Subcutaneous abdominal adipose tissue (tissue), 5 donors: ENCODE measurements at regions not wholly inside any gene's neighbourhood (a gene's known extent, or its start where the extent isn't known, plus 50 kb on each side); places are given as distances from the start of the nearest gene placed in this dataset.
"Not testable (repeated sequence)": the region's sequence is repeated elsewhere in the genome, so short reads cannot be mapped to it uniquely, and the experiment has no call there.

Source experiments
- H3K27ac ChIP-seq: one replicate; pipeline ENCODE4 v1.7.0; 2013; ENCODE audit warnings: low read depth, mild to moderate bottlenecking, inconsistent platforms, low read length, moderate library complexity
- H3K27me3 ChIP-seq, 5 donors: one replicate each; pipeline ENCODE4 v1.7.0; 2013; ENCODE audit warnings: low read length in 5 of 5, inconsistent platforms in 1 of 5; ENCODE audit not compliant: control insufficient read depth in 5 of 5, insufficient read depth in 4 of 5
- H3K36me3 ChIP-seq, 5 donors: one replicate each; pipeline ENCODE4 v1.7.0; 2013; ENCODE audit warnings: low read length in 5 of 5; ENCODE audit not compliant: control insufficient read depth in 5 of 5, insufficient read depth in 5 of 5
- H3K4me1 ChIP-seq, 5 donors: one replicate each; pipeline ENCODE4 v1.7.0; 2013; ENCODE audit warnings: low read length in 5 of 5, mild to moderate bottlenecking in 3 of 5, moderate library complexity in 1 of 5; ENCODE audit not compliant: control insufficient read depth in 5 of 5, insufficient read depth in 5 of 5
- H3K4me3 ChIP-seq, 5 donors: one replicate each; pipeline ENCODE4 v1.7.0; 2013; ENCODE audit warnings: low read length in 5 of 5, low read depth in 1 of 5
- H3K9ac ChIP-seq, 5 donors: one replicate each; pipeline ENCODE4 v1.7.0; 2013; ENCODE audit warnings: low read length in 5 of 5, mild to moderate bottlenecking in 4 of 5, moderate library complexity in 3 of 5
- H3K9me3 ChIP-seq, 5 donors: one replicate each; pipeline ENCODE4 v1.7.0; 2013; ENCODE audit warnings: low read length in 5 of 5; ENCODE audit not compliant: control insufficient read depth in 5 of 5
- donor health status: healthy.
- donor health status: healthy.
- donor health status: healthy.
- donor health status: healthy.
- donor health status: healthy.

- H3K27me3 ChIP-seq, result not testable (repeated sequence)
These were observed 1639.9 kb upstream of the ADGRL3 start for GRCh38 chr4:59560141-59560648.

GRCh38 chr4:59565836-59566235 lies 1634.3 kb upstream of the ADGRL3 start:
- no peak overlapping the region for H3K9ac ChIP-seq
- no peaks in the 10 kb centered on the region for H3K27me3 ChIP-seq
- H3K9me3 ChIP-seq, result no peaks in the 10 kb centered on the region
- no peak overlapping the region for H3K27ac ChIP-seq
- H3K4me3 ChIP-seq, result no peak overlapping the region
- H3K36me3 ChIP-seq, result no peaks in the 10 kb centered on the region
- H3K4me1 ChIP-seq, result no peaks in the 10 kb centered on the region

More at GRCh38 chr4:59560141-59560648, 1639.9 kb upstream of the ADGRL3 start:
- not testable (repeated sequence) for H3K9me3 ChIP-seq, H3K4me3 ChIP-seq, H3K9ac ChIP-seq, H3K27ac ChIP-seq, H3K4me1 ChIP-seq, H3K36me3 ChIP-seq

- Histone ChIP-seq H3K4me3 (no peak overlapping the region), H3K36me3 (no peaks in the 10 kb centered on the region), H3K9ac (no peak overlapping the region), H3K27ac (no peak overlapping the region), H3K4me1 (no peaks in the 10 kb centered on the region), H3K9me3 (no peaks in the 10 kb centered on the region), H3K27me3 (no peaks in the 10 kb centered on the region)
These were observed 1629.2 kb upstream of the ADGRL3 start for GRCh38 chr4:59570860-59571476.

GRCh38 chr4:59571805-59572430 lies 1628.2 kb upstream of the ADGRL3 start:
- H3K27ac ChIP-seq, result no peak overlapping the region
- H3K27me3 ChIP-seq, result no peaks in the 10 kb centered on the region
- no peaks in the 10 kb centered on the region for H3K4me1 ChIP-seq
- H3K4me3 ChIP-seq, result no peak overlapping the region
- H3K9me3 ChIP-seq, result no peaks in the 10 kb centered on the region
- no peaks in the 10 kb centered on the region for H3K36me3 ChIP-seq
- no peak overlapping the region for H3K9ac ChIP-seq

- no peak overlapping the region for H3K4me3 ChIP-seq
- H3K27me3 ChIP-seq, result no peaks in the 10 kb centered on the region
- H3K36me3 ChIP-seq, result no peaks in the 10 kb centered on the region
- H3K9ac ChIP-seq, result no peak overlapping the region
- H3K4me1 ChIP-seq, result no peaks in the 10 kb centered on the region
- peaks cover 0 to 9% (median 0%) of the 10 kb centered on the region in 5 donors for H3K9me3 ChIP-seq
- H3K27ac ChIP-seq, result no peak overlapping the region
These were observed 1616.1 kb upstream of the ADGRL3 start for GRCh38 chr4:59583845-59584568.

GRCh38 chr4:59597536-59598329 lies 1602.4 kb upstream of the ADGRL3 start:
- no peaks in the 10 kb centered on the region for H3K9me3 ChIP-seq
- no peaks in the 10 kb centered on the region for H3K36me3 ChIP-seq
- H3K9ac ChIP-seq, result no peak overlapping the region
- H3K27ac ChIP-seq, result no peak overlapping the region
- H3K27me3 ChIP-seq, result no peaks in the 10 kb centered on the region
- H3K4me3 ChIP-seq, result no peak overlapping the region
- H3K4me1 ChIP-seq, result no peaks in the 10 kb centered on the region

- H3K9ac ChIP-seq, result no peak overlapping the region
These were observed 1601.9 kb upstream of the ADGRL3 start for GRCh38 chr4:59598330-59598618.

GRCh38 chr4:59608466-59608865 lies 1591.7 kb upstream of the ADGRL3 start:
- H3K27ac ChIP-seq, result no peak overlapping the region

More at GRCh38 chr4:59598330-59598618, 1601.9 kb upstream of the ADGRL3 start:
- Histone ChIP-seq H3K4me1 (no peaks in the 10 kb centered on the region), H3K9me3 (no peaks in the 10 kb centered on the region), H3K27ac (no peak overlapping the region), H3K36me3 (no peaks in the 10 kb centered on the region), H3K4me3 (no peak overlapping the region), H3K27me3 (no peaks in the 10 kb centered on the region)

GRCh38 chr4:59612235-59612634 lies 1587.9 kb upstream of the ADGRL3 start:
- H3K27ac ChIP-seq, result no peak overlapping the region
- H3K27me3 ChIP-seq, result no peaks in the 10 kb centered on the region
- H3K9me3 ChIP-seq, result no peaks in the 10 kb centered on the region
- no peaks in the 10 kb centered on the region for H3K4me1 ChIP-seq
- no peak overlapping the region for H3K9ac ChIP-seq
- no peaks in the 10 kb centered on the region for H3K36me3 ChIP-seq
- H3K4me3 ChIP-seq, result no peak overlapping the region

More at GRCh38 chr4:59608466-59608865, 1591.7 kb upstream of the ADGRL3 start:
- Histone ChIP-seq H3K9ac (no peak overlapping the region), H3K4me3 (no peak overlapping the region), H3K36me3 (no peaks in the 10 kb centered on the region), H3K9me3 (peaks cover 0 to 2% (median 0%) of the 10 kb centered on the region in 5 donors), H3K4me1 (no peaks in the 10 kb centered on the region), H3K27me3 (no peaks in the 10 kb centered on the region)

- no peak overlapping the region for H3K27ac ChIP-seq
- H3K4me3 ChIP-seq, result no peak overlapping the region
- no peaks in the 10 kb centered on the region for H3K27me3 ChIP-seq
- no peak overlapping the region for H3K9ac ChIP-seq
- H3K4me1 ChIP-seq, result no peaks in the 10 kb centered on the region
- H3K9me3 ChIP-seq, result no peaks in the 10 kb centered on the region
- no peaks in the 10 kb centered on the region for H3K36me3 ChIP-seq
These were observed 1584.8 kb upstream of the ADGRL3 start for GRCh38 chr4:59615316-59615715.
